BLaER1 treated with 17β-estradiol and CSF1 and Interleukin-3, amounts not matched to agents 10 nM and 100 nM (cell line): ENCODE measurements at regions not wholly inside any gene's neighbourhood (a gene's known extent, or its start where the extent isn't known, plus 50 kb on each side); places are given as distances from the start of the nearest gene placed in this dataset.

Experiments used
- H3K27ac ChIP-seq, 11 experiments: shearing (Covaris generic); formaldehyde crosslinking; 2 replicates each; pipeline ENCODE4 v1.8.1; 2022
- H3K27me3 ChIP-seq, 11 experiments: shearing (Covaris generic); formaldehyde crosslinking; 2 replicates each; pipeline ENCODE4 v1.8.1; 2022
- H3K36me3 ChIP-seq, 11 experiments: shearing (Covaris generic); formaldehyde crosslinking; 2 replicates each; pipeline ENCODE4 v1.8.1; 2022
- H3K4me1 ChIP-seq, 10 experiments: shearing (Covaris generic); formaldehyde crosslinking; 2 replicates each; pipeline ENCODE4 v1.8.1; 2022
- H3K4me2 ChIP-seq, 11 experiments: shearing (Covaris generic); formaldehyde crosslinking; 2 replicates each; pipeline ENCODE4 v1.8.1; 2022
- H3K4me3 ChIP-seq, 10 experiments: shearing (Covaris generic); formaldehyde crosslinking; 2 replicates each; pipeline ENCODE4 v1.8.1; 2022
- H3K9ac ChIP-seq, 11 experiments: shearing (Covaris generic); formaldehyde crosslinking; 2 replicates each; pipeline ENCODE4 v1.8.1; 2022
- H3K9me3 ChIP-seq, 11 experiments: shearing (Covaris generic); formaldehyde crosslinking; replicated peaks in 1 of 11; 2 replicates each; pipeline ENCODE4 v1.8.1; 2022
- H4K20me1 ChIP-seq, 11 experiments: shearing (Covaris generic); formaldehyde crosslinking; 2 replicates each; pipeline ENCODE4 v1.8.1; 2022
- Cebpa-rat ChIP-seq, 11 experiments: shearing (Covaris generic); IDR thresholded peaks; 2 replicates each; pipeline ENCODE4 v1.8.1; 2022

GRCh38 chr5:156125118-156125517, 201.8 kb upstream of the SGCD start:
- no peak overlapping the region for H3K4me2 ChIP-seq
- H3K9ac ChIP-seq = no peak overlapping the region
- H3K4me3 ChIP-seq = no peak overlapping the region
- H3K27me3 ChIP-seq = no peaks in the 10 kb centered on the region
- no peaks in the 10 kb centered on the region for H4K20me1 ChIP-seq
- H3K36me3 ChIP-seq = no peaks in the 10 kb centered on the region
- H3K4me1 ChIP-seq = peaks cover 0 to 11% (median 8%) of the 10 kb centered on the region in 10 experiments; a peak in 7 of 20 replicates
- no peak for TF ChIP-seq Cebpa-rat (IDR thresholded peaks at IDR 0.05)
- no peak overlapping the region for H3K27ac ChIP-seq
- H3K9me3 ChIP-seq = no peaks in the 10 kb centered on the region

- no peak overlapping the region for H3K27ac ChIP-seq
- no peak for TF ChIP-seq Cebpa-rat (IDR thresholded peaks at IDR 0.05)
- H3K9me3 ChIP-seq = no peaks in the 10 kb centered on the region
- H3K4me3 ChIP-seq = no peak overlapping the region
- H3K9ac ChIP-seq = no peak overlapping the region
- H3K36me3 ChIP-seq = no peaks in the 10 kb centered on the region
- H3K27me3 ChIP-seq = no peaks in the 10 kb centered on the region
- peaks cover 0 to 11% (median 8%) of the 10 kb centered on the region in 10 experiments; a peak in 7 of 20 replicates for H3K4me1 ChIP-seq
- no peak overlapping the region for H3K4me2 ChIP-seq
- no peaks in the 10 kb centered on the region for H4K20me1 ChIP-seq
Measured at GRCh38 chr5:156126716-156127115, 200.2 kb upstream of the SGCD start.

- H4K20me1 ChIP-seq = no peaks in the 10 kb centered on the region
- TF ChIP-seq Cebpa-rat (IDR thresholded peaks at IDR 0.05) = no peak
- H3K27ac ChIP-seq = 0 out of 22 replicates have a peak overlapping the region, but pooled peaks of 1 of the 11 experiments have one; percentile 33
- H3K4me2 ChIP-seq = peak overlapping the region in 8 of 11 experiments; percentile 1 to 32 (median 14); a peak in 6 of 22 replicates
- H3K4me3 ChIP-seq = no peak overlapping the region
- H3K9me3 ChIP-seq = no peaks in the 10 kb centered on the region
- H3K27me3 ChIP-seq = no peaks in the 10 kb centered on the region
- peaks cover 0 to 11% (median 8%) of the 10 kb centered on the region in 10 experiments; a peak in 7 of 20 replicates for H3K4me1 ChIP-seq
- no peaks in the 10 kb centered on the region for H3K36me3 ChIP-seq
- no peak overlapping the region for H3K9ac ChIP-seq
Measured at GRCh38 chr5:156128026-156128425, 198.9 kb upstream of the SGCD start.

- Histone ChIP-seq H3K27me3 (no peaks in the 10 kb centered on the region), H3K27ac (no peak overlapping the region), H3K9ac (no peak overlapping the region), H4K20me1 (no peaks in the 10 kb centered on the region), H3K36me3 (no peaks in the 10 kb centered on the region), H3K4me3 (no peak overlapping the region), H3K9me3 (no peaks in the 10 kb centered on the region), H3K4me2 (no peak overlapping the region), H3K4me1 (no peaks in the 10 kb centered on the region)
- TF ChIP-seq Cebpa-rat (IDR thresholded peaks at IDR 0.05) = no peak
Measured at GRCh38 chr5:156134216-156134615, 192.7 kb upstream of the SGCD start.

- TF ChIP-seq Cebpa-rat (IDR thresholded peaks at IDR 0.05) = no peak
- H4K20me1 ChIP-seq = no peaks in the 10 kb centered on the region
- H3K9ac ChIP-seq = no peak overlapping the region
- 0 out of 22 replicates have a peak, but pooled peaks cover 0 to under 1% (median 0%) of the 10 kb centered on the region in 11 experiments for H3K9me3 ChIP-seq
- no peak overlapping the region for H3K4me3 ChIP-seq
- no peak overlapping the region for H3K27ac ChIP-seq
- H3K4me2 ChIP-seq = no peak overlapping the region
- H3K4me1 ChIP-seq = no peaks in the 10 kb centered on the region
- no peaks in the 10 kb centered on the region for H3K36me3 ChIP-seq
- H3K27me3 ChIP-seq = no peaks in the 10 kb centered on the region
Measured at GRCh38 chr5:156135531-156135930, 191.4 kb upstream of the SGCD start.

- no peaks in the 10 kb centered on the region for H3K27me3 ChIP-seq
- no peaks in the 10 kb centered on the region for H3K36me3 ChIP-seq
- no peak overlapping the region for H3K4me3 ChIP-seq
- TF ChIP-seq Cebpa-rat (IDR thresholded peaks at IDR 0.05) = no peak
- no peak overlapping the region for H3K9ac ChIP-seq
- H3K4me2 ChIP-seq = no peak overlapping the region
- no peak overlapping the region for H3K27ac ChIP-seq
- H3K9me3 ChIP-seq = peaks cover 7 to 17% (median 14%) of the 10 kb centered on the region in 11 experiments; a peak in 19 of 22 replicates
- peaks cover 5 to 7% (median 6%) of the 10 kb centered on the region in 10 experiments; a peak in 15 of 20 replicates for H3K4me1 ChIP-seq
- H4K20me1 ChIP-seq = no peaks in the 10 kb centered on the region
Measured at GRCh38 chr5:156137071-156137869, 189.7 kb upstream of the SGCD start.

- no peak for TF ChIP-seq Cebpa-rat (IDR thresholded peaks at IDR 0.05)
- no peak overlapping the region for H3K27ac ChIP-seq
Measured at GRCh38 chr5:156142867-156143266, 184.1 kb upstream of the SGCD start.

GRCh38 chr5:156147261-156147943, 179.6 kb upstream of the SGCD start:
- Histone ChIP-seq H3K9me3 (peaks cover 11 to 12% (median 11%) of the 10 kb centered on the region in 11 experiments), H3K27me3 (no peaks in the 10 kb centered on the region), H3K4me1 (peaks cover 0 to 2% (median 0%) of the 10 kb centered on the region in 10 experiments; a peak in 4 of 20 replicates), H3K4me3 (no peak overlapping the region), H3K9ac (no peak overlapping the region), H3K27ac (no peak overlapping the region), H3K4me2 (no peak overlapping the region), H3K36me3 (0 out of 22 replicates have a peak, but pooled peaks cover 0 to 4% (median 0%) of the 10 kb centered on the region in 11 experiments), H4K20me1 (no peaks in the 10 kb centered on the region)
- no peak for TF ChIP-seq Cebpa-rat (IDR thresholded peaks at IDR 0.05)

More at GRCh38 chr5:156142867-156143266, 184.1 kb upstream of the SGCD start:
- Histone ChIP-seq H3K27me3 (no peaks in the 10 kb centered on the region), H3K9me3 (peaks cover 20 to 30% (median 27%) of the 10 kb centered on the region in 11 experiments), H4K20me1 (no peaks in the 10 kb centered on the region), H3K4me2 (no peak overlapping the region), H3K4me1 (peaks cover 5 to 9% (median 7%) of the 10 kb centered on the region in 10 experiments; a peak in 15 of 20 replicates), H3K9ac (no peak overlapping the region), H3K4me3 (no peak overlapping the region), H3K36me3 (0 out of 22 replicates have a peak, but pooled peaks cover 0 to 4% (median 0%) of the 10 kb centered on the region in 11 experiments)

GRCh38 chr5:156147944-156148285, 179.0 kb upstream of the SGCD start:
- Histone ChIP-seq H4K20me1 (no peaks in the 10 kb centered on the region), H3K4me1 (no peaks in the 10 kb centered on the region), H3K4me3 (no peak overlapping the region), H3K9me3 (peaks cover 6 to 7% (median 6%) of the 10 kb centered on the region in 11 experiments), H3K4me2 (no peak overlapping the region), H3K36me3 (0 out of 22 replicates have a peak, but pooled peaks cover 0 to 3% (median 0%) of the 10 kb centered on the region in 11 experiments), H3K27me3 (no peaks in the 10 kb centered on the region), H3K9ac (no peak overlapping the region), H3K27ac (no peak overlapping the region)
- TF ChIP-seq Cebpa-rat (IDR thresholded peaks at IDR 0.05) = no peak
